HG03135 (cell line): ENCODE measurements at regions not wholly inside any gene's neighbourhood (a gene's known extent, or its start where the extent isn't known, plus 50 kb on each side); places are given as distances from the start of the nearest gene placed in this dataset.

Source experiments
- ATAC-seq: cut with Tn5 transposase; IDR thresholded peaks from one replicate; pipeline ENCODE4 v1.9.1; 2021; ENCODE audit warnings: mild to moderate bottlenecking, moderate library complexity; ENCODE audit not compliant: unreplicated experiment

DNA sequence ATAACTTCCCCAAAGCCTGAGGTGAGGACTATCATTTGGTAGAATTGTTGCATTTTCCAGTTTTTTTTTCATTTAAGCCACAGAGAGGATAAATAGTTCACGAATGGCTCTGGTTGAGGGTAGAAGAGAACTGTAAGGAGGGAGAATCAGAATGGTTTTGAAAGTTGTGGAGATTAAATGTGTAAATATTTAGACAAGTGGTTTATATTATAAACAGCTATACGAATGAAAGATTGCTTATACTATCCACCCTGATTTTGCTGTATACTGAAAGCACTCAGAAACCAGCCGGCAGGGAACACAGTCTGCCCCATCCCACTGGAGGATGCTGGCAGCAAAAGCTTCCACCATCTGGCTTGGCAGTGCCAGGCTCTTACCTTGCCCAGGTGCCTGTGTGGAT lies 341.1 kb downstream of the RAPGEF2 start:
- no peak for ATAC-seq

DNA sequence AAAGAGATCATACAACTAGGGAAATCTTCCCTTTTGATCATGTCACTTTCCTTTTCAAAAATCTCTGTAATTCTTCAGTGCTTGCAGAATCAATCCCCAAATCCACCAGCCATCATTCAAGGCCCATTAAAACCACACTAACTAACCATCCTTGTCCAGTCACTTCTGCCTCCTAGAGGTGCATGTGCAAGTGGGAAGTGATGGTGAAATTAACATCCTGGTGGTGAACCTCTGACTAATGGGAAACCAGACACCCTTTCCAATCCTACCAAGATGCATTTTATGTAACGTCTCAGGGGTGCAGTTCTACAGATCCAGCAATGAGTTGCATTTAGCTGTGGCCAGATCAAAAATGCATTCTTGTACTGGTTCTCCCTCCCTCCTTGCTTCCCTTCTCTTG lies 341.8 kb downstream of the RAPGEF2 start:
- no peak for ATAC-seq

DNA sequence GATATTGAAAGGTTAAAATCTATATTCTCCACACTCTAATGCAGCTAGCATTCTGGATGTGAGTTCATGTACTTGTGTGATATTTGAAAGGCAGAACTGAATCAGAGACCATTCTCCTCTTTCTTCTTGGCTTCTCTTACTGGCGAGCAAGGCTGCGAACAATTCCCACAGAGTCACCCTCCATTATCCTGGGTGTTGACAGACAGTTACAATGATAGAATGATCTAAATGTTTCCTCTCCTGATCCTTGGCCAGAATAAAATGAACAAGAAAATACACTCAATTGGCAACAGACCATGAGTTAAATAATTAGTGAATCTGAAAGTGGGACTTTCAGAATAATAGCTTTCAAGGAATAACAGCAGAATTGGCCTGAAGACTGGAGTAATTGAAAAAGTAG lies 342.8 kb downstream of the RAPGEF2 start:
- no peak for ATAC-seq

DNA sequence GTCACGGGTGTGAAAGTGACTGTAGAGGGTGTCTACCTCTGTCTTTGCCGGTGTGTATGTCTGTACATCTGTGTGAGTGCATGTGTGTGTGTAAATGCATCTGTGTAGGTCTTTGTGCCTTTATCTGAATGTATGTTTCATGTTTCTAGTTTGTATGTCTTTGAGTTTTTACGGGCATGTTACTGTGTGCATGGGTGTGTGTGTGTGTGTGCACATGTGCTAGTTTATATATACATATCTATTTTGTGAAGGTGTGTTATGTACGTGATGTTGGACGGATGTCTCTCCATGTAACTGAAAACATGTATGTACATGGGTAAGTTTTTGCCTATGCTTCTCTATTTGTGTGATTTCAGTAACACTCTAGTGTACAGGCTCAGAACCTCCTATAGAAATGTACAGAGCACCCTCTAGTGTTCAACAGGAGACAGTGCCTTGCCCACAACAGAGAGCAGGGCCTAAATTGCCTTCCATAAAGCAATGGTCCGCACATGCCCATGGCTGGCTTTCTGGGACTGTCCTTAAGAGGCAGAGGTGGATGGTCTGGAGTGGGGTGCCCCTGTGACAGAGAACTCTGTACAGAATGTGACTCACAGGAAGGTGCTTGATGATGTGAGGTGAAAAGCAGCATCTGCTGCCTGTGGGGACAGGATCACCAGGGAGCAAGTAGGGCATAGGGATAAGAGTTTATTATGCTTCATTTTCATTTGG lies 343.5 kb downstream of the RAPGEF2 start:
- ATAC-seq: peak; percentile 99

DNA sequence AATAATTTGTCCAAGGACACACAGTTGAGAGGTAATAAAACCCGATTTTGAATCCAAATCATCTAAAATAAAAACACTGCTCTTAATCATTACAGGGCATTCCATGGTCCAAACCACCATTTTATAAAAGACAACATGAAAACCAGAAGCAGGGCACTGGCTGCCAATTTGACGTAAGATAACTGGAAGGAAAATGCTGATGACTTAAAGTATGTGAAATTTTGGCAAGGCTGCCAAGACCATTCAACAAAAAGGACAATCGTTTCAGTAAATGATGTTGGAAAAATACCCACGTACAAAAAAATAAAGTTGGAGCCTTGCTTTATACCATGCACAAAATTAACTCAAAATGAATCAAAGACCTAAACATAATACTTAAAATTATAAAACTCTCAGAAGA lies 344.4 kb downstream of the RAPGEF2 start:
- ATAC-seq: no peak

DNA sequence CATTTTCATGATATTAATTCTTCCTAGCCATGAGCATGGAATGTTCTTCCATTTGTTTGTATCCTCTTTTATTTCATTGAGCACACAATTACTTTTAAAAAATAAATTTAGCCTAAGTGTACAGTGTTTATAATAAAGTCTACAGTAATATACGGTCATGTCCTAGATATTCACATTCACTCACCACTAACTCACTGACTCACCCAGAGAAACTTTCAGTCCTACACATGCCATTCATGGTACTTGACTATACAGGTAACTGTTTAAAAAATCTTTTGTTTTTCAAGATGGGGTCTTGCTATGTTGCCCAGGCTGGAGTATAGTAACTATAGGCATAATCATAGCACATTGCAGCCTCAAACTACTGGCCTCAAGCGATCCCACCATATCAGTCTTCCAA lies 348.1 kb downstream of the RAPGEF2 start:
- no peak for ATAC-seq

DNA sequence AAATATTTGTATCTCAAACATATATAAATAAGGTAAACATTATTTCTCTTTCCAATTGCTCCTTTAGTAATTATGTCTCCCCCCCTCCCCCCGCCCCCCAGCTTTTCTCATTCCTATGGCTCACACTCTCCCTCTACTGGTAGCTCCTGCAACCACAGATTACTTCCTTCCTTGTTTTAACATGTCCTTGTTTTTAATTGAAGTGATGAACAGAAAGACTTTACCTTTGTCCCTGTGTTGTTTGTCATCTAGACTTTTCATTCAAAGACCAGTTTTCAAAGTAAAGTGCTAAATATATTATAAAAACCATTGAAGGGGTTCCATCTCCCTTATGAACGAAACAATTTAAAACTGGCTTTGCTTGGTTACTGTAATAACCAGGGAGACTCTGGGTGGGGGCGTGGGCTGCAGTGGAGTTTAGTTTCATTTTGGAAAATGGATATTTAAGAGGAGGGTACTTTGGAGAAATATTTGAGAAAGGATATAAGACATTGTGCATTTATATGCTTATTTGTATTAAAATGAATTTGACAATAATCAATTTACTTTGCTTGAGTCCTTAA lies 352.9 kb downstream of the RAPGEF2 start:
- ATAC-seq: no peak

DNA sequence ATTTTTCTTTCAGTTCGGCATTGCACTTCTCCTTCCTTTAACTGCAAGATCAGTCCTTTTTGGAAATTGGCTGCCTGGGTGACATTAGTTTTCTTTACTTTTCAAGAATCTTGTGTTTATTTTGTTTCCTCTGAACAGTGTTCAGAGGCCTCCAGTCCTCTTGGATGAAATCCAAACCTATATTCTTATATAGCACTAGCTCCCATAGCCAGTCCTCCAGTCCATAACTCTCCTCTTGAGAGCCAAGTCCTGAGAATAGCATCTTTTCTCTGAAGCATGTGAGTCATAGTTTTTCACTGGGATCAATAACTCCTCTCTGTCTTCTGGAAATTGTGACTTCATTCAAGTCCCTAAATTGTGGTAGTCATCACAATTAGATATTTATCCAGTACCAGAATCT lies 357.5 kb downstream of the RAPGEF2 start:
- no peak for ATAC-seq

DNA sequence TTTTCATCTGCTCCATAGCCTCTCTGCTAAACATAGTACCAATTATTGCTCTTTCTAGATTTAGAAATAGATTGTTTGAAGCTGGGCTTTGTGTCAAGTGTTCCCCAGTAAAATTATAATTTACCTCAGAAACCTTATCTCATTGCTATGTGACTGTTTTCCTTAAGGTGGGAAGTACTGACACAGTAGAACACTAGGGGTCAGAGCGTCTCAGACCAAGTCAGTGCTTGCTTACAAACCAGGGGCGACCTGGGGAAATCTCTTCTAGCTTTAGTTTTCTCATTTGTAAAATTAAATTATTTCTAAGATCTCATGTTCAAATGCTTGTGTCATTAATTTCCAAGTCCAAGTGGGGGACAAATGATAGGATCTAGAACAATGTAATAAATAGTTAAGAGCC lies 360.4 kb downstream of the RAPGEF2 start:
- no peak for ATAC-seq

DNA sequence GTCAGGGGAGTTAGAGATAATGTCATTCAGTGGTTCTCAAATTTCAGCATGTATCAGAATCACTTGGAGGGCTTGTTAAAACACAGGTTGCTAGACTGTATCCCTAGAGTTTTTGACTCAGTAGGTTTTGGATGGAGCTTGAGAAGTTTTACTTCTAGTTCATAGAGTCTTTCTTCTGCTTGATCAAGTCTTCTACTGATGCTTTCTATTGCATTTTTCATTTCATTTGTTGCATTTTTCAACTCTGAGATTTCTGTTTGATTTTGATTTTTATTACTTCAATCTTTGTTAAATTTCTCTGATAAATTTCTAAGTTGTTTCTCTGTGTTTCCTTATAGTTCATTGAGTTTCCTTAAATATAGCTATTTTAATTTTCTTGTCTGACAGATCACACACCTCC lies 361.4 kb downstream of the RAPGEF2 start:
- no peak for ATAC-seq

DNA sequence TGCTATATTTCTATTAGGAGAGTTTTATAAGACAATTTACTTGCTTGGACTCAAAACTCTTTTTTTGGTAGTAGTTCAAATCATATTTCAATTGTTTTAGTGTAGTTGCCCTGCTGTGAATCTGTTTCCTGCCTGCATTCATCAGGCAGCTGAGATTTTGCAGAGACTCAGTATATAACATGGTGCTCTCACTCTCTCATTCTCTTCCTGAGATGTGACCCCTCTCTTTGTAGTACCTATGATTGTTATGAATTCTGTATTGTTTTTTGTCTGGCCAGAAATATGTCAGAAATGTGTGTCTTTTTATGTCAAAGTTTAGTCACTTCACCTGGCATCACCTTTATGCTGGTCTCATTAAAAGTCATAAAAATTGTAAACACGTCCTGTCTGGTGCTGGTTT lies 374.0 kb downstream of the RAPGEF2 start:
- no peak for ATAC-seq

DNA sequence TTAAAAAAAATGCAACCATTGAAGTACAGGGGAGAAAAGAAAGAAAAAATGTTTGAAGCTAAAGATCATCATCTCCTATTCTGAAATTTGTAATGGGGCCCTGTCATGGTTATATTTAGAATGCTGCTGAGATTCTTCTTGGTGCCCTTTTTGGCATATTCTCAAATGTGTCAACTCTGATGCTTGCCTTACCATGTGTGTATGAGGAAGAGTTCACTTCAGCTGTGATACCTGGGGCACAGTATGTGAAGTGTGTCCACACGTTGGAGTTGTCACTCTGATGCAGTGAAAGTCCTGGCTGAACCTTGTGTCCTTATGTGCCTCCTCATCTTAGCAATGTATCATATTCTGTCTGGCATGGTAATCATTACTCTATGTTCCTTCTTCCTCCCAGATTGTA lies 377.9 kb downstream of the RAPGEF2 start:
- no peak for ATAC-seq

DNA sequence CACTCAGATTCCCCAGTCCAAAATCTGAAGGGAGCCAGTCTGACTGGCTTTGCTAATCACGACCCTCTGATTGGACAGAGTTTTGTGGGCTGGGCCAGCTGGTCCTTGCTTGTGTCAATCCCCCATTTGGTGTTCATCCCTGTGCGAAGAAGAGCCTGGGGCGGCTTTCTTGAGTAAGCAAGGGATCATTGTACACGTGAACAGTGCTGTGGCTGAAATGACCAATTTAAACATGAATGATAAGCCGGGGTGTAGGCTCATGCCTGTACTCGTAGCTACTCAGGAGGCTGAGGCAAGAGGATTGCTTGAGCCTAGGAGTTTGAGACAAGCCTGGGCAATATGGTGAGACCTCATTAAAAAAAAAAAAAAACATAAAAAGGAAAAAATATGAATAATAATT lies 379.1 kb downstream of the RAPGEF2 start:
- no peak for ATAC-seq

DNA sequence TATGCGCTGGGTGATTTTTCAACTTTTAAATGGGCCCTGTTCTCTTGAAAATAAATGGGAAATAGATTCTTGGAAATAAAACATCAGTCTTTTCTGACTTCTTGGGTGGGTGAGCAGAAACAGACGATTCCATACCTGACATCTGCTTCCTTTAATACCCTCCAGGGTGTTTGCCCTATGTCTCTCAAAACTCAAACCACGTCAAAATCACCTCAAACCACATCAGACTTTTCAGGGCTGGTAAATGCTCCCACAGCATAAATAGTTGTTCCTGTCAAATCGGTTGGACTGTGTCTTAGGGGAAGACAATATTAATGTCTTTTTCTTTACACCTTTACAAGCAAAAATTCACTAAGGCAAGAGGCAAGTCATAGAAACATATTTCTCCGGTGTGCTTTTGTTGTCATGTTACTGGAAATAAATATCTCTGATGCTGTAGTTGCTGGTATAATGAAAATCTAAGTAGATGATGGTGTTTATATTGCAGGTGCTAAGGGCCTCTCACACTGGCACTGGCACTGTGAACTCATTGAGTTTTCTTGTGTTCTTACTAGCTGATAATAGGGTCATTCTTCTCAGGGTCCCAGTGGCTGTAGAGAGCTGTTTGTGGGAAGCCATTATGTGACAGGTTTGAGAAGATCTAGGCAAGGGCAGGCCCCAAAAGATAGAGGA lies 380.4 kb downstream of the RAPGEF2 start:
- ATAC-seq: no peak

DNA sequence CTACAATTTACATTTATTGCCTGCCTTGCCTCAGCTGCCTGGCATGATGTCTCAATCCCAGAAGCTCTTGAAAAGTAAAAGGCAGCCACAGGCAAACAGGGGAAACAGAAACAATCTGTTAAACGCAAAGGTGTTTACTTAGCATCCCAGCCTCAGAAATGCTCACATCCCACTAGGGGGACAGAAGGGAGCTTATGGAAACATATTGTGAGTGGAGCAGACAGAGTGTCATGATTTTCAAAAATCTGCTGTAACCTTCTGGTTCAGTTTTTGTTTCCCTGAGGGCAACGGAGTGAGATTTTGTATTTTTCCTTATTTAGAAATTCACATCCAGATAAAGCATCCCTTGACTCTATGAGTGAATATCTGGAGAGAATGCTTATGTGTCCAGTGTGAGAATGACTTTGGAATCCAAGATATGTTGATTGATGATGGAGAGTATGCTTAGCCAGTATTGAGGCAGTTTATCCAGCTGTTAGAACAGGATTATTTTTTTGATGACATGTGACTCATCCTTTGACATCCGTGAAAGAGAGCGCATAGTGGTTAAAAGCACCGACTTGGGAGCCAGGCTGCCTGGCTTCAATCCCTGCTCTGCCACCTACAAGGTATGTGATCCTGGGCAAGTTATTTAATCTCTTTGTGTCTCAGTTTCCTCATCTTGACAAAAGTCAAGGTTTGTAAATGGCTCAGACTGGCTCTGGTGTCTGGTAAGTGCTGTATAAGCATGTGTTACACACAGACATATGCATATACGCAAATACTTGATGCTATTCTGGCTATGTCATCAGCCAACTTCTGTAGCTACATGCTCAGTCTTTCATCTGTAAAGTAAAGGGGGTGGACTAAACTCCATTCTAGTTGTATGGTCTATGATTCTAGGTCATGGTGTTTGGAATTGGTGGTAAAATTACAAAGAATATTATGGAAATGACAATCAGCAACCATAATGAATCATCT lies 381.2 kb downstream of the RAPGEF2 start:
- no peak for ATAC-seq

DNA sequence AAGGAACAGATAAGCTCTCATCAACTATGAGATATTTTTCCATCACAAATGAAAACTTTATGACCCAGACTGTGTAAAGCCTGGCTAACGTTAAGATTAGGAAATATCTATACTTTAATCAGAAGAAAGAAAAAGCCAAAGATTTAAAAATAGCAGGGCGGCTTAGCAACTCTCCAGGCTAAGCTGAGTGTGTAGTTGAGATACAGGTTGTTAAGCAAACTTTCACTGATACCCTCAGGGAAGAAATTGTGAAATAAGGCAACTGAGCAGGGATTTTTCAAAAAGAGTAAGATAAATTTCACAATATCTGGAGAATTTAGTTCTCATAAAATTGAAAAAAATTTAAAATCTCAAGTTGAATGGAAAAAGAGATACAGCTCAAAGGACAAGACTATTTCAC lies 382.0 kb downstream of the RAPGEF2 start:
- ATAC-seq: no peak

DNA sequence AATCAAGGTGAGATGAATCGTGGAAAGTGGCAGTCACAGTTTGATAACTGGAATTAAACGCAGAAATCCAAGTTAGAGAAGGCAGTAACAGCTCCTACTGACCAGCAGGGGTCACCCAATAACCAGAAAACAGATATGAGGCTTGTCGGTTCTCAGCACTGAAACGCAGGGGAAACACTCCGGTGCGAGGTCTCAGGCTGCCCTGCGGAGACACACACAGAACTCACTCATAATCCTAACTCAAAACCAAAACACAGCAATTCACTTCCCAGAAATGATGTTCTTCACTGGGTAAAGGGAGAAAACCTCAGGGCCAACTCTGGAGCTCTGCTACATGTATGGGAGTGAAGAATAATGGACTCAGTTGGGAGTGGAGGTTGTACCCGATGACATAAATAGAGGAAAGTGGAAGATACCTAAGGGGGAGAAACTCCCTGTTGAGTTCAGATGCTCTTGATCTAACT lies 384.4 kb downstream of the RAPGEF2 start:
- peak; percentile 97 for ATAC-seq

DNA sequence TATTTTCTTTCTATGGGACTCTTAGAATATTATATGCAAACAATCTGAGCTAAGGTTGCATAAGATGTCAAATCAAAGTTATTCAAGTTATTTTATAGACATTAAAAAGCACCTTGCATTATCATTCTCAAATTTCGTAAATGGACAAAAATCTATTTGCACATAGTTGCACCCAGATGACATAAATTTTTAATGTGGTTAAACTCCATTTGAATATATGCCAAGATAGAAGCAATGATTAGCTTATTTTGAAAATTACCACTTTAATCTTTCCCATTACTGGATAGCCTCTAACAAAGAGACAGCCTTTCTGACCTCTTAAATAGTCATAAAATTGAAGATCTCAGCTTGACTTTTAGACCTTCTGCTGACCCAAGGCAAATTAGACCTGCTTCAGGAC lies 386.8 kb downstream of the RAPGEF2 start:
- ATAC-seq: no peak

DNA sequence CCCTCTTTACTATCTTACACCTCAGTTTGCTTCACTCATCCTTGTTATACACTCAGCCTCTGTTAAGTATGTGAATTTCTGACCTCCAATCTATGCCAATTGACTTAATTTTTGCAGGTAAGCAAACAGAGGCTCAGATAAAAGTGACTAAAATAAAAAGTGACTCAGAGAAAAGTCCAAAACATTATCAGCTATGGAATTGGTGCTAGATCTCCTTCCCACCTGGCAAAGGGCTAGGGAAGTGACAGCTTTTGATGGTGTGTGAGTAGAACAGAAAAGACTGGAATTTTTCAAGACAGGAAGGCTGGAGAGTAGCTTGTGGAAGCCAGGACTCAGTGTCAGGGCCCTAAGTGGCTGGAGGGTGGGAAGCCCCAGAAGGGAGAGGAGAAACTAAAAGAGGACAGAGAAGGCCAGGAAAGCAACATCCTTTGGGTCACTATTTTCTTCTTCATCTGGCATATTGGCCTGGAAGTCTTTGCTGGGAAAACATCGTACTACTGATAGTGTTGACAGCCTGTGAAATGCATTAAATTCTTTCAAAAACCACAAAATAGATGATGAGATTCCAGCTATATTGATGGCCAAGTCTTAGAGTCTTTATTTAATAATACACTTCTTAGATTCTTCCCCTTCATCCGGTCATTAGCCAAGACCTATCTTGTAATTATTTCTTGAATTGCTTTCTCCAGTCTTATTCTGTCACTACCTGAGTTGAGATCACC lies 392.8 kb downstream of the RAPGEF2 start:
- ATAC-seq: no peak

DNA sequence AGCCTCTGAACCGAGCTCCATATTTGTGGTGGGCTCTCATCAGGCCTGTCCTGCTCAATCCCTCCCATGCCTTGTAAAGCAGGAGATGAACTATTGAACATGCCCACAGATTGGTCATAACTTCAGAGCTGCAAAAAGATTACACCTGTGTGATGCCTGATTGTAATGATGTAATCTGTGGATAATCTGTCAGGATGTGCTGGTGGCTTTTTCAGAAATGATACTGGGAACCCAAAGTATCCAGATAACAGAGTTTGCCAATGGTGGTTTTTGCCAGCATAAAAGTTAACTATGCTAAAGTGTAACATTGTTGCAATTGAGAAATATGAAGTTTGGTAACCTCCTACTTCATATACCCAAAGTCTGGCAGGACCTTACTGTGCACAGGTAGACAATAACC lies 393.4 kb downstream of the RAPGEF2 start:
- no peak for ATAC-seq

DNA sequence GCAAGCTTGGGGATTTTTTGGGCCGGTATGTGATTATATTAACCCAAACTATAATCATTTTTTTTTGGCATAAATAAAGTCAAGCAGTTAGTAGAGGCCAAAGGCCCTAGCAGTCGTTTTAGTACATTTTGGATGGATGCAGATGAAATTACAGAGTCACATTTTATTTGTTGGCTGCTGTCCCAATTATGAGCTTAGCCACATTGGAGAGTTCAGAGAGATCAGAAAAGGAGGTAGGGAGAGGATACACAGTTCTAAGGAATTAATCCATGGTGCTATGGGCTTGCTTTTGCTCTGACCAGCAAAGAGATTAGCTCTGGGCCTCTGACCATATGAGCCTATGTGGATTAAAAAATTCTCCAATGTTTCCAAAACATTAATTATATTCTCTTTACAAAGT lies 395.1 kb downstream of the RAPGEF2 start:
- ATAC-seq: no peak
